Loucy (cell line): ENCODE measurements at regions not wholly inside any gene's neighbourhood (a gene's known extent, or its start where the extent isn't known, plus 50 kb on each side); places are given as distances from the start of the nearest gene placed in this dataset.

Experiments used
- H2AFZ ChIP-seq: fragments of 200-600 bp; sonication (generic); 2 replicates; pipeline ENCODE4 v1.6.0; 2016; ENCODE audit warnings: antibody characterized with exemption, mild to moderate bottlenecking, low read length, moderate library complexity
- H3F3A ChIP-seq: fragments of 200-600 bp; 2 replicates; pipeline ENCODE4 v1.6.0; 2016; ENCODE audit warnings: antibody characterized with exemption, low read depth, mild to moderate bottlenecking
- H3K27me3 ChIP-seq: fragments of 200-600 bp; sonication (generic); 2 replicates; pipeline ENCODE4 v1.6.1; 2014; ENCODE audit warnings: low read length, mild to moderate bottlenecking; ENCODE audit not compliant: insufficient read depth, poor library complexity, severe bottlenecking
- H3K36me3 ChIP-seq: fragments of 200-600 bp; sonication (generic); 2 replicates; pipeline ENCODE4 v1.6.1; 2016; ENCODE audit warnings: low read length; ENCODE audit not compliant: insufficient read depth
- H3K4me1 ChIP-seq: fragments of 200-600 bp; sonication (generic); 2 replicates; pipeline ENCODE4 v1.5.1; 2014; ENCODE audit warnings: low read length, mild to moderate bottlenecking; ENCODE audit not compliant: insufficient read depth, poor library complexity, severe bottlenecking
- H3K4me2 ChIP-seq: fragments of 200-600 bp; sonication (generic); 2 replicates; pipeline ENCODE4 v1.6.0; 2014; ENCODE audit warnings: antibody characterized with exemption, low read length, low read depth, mild to moderate bottlenecking; ENCODE audit not compliant: poor library complexity, severe bottlenecking
- H3K4me3 ChIP-seq: fragments of 200-600 bp; sonication (generic); 2 replicates; pipeline ENCODE4 v1.5.1; 2014; ENCODE audit warnings: low read length, mild to moderate bottlenecking, mixed read lengths; ENCODE audit not compliant: poor library complexity, severe bottlenecking
- H3K79me2 ChIP-seq: fragments of 200-600 bp; sonication (generic); 2 replicates; pipeline ENCODE4 v1.6.1; 2014; ENCODE audit warnings: low read length; ENCODE audit not compliant: insufficient read depth
- H3K9ac ChIP-seq: fragments of 200-600 bp; sonication (generic); 2 replicates; pipeline ENCODE4 v1.6.0; 2014; ENCODE audit warnings: mild to moderate bottlenecking, low read depth, low read length, moderate library complexity; ENCODE audit not compliant: poor library complexity, severe bottlenecking
- H3K9me2 ChIP-seq: fragments of 200-600 bp; sonication (generic); replicated peaks from 2 replicates; pipeline ENCODE4 v1.6.1; 2016; ENCODE audit warnings: low read depth, low read length, mixed read lengths
- H3K9me3 ChIP-seq: fragments of 200-600 bp; sonication (generic); 2 replicates; pipeline ENCODE4 v1.6.1; 2014; ENCODE audit warnings: mild to moderate bottlenecking, antibody characterized with exemption, low read length, low read depth; ENCODE audit not compliant: insufficient read depth
- H4K20me1 ChIP-seq: fragments of 200-600 bp; sonication (generic); 2 replicates; pipeline ENCODE4 v1.6.0; 2014; ENCODE audit warnings: antibody characterized with exemption, low read length, mild to moderate bottlenecking; ENCODE audit not compliant: insufficient read depth, poor library complexity, severe bottlenecking
- CTCF ChIP-seq: fragments of 200-600 bp; sonication (generic); conservative IDR thresholded peaks from 2 replicates; pipeline ENCODE4 v1.5.1; 2014; ENCODE audit warnings: mild to moderate bottlenecking, antibody characterized with exemption, low read length
- EZH2phosphoT487 ChIP-seq: fragments of 200-600 bp; IDR thresholded peaks from 2 replicates; pipeline ENCODE4 v1.6.1; 2018; ENCODE audit warnings: antibody characterized with exemption, mild to moderate bottlenecking, moderate library complexity, borderline replicate concordance

DNA sequence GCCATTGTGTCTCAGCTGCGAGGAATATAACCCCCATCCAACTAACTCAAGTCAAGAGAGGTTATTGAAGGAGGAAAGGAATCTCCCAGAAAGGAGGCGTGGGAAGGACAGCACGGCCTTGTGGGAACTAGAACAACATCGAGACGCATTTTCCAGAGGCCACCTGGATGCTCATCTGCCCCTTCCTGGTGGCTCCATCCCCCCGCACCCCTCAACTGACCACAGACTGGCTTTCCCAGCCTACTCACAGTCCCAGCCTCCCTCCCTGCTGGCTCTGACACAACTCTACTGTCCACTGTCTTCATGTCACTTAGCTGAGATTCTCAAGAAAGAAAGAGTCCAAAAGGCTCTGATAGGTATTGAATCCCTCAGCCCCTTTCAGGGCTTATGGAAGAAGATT, 66.0 kb upstream of the CLMN start:
- Histone ChIP-seq H2AFZ (no peak overlapping the region), H3K4me2 (no peak overlapping the region), H3K4me3 (no peak overlapping the region), H3K27me3 (no peaks in the 10 kb centered on the region), H3K9me2 (no peaks in the 10 kb centered on the region), H3K9me3 (no peaks in the 10 kb centered on the region), H3K36me3 (no peaks in the 10 kb centered on the region), H4K20me1 (no peaks in the 10 kb centered on the region), H3K4me1 (no peaks in the 10 kb centered on the region), H3K9ac (no peak overlapping the region), H3K79me2 (no peaks in the 10 kb centered on the region), H3F3A (no peaks in the 10 kb centered on the region)
- TF ChIP-seq CTCF (no peak), EZH2phosphoT487 (no peak)

GRCh38 chr14:95382747-95383146, 63.0 kb upstream of the CLMN start:
- no peaks in the 10 kb centered on the region for H3K79me2 ChIP-seq
- no peaks in the 10 kb centered on the region for H3K9me2 ChIP-seq
- no peaks in the 10 kb centered on the region for H3K4me1 ChIP-seq
- no peak overlapping the region for H3K9ac ChIP-seq
- peaks cover 5% of the 10 kb centered on the region; the same call in 1 of the 2 replicates for H3K9me3 ChIP-seq
- no peaks in the 10 kb centered on the region for H3K27me3 ChIP-seq
- no peak overlapping the region for H2AFZ ChIP-seq
- no peak overlapping the region for H3K4me2 ChIP-seq
- no peaks in the 10 kb centered on the region for H4K20me1 ChIP-seq
- H3K4me3 ChIP-seq = no peak overlapping the region
- TF ChIP-seq EZH2phosphoT487 (no peak), CTCF (no peak)
- no peaks in the 10 kb centered on the region for H3K36me3 ChIP-seq
- no peaks in the 10 kb centered on the region for H3F3A ChIP-seq

DNA sequence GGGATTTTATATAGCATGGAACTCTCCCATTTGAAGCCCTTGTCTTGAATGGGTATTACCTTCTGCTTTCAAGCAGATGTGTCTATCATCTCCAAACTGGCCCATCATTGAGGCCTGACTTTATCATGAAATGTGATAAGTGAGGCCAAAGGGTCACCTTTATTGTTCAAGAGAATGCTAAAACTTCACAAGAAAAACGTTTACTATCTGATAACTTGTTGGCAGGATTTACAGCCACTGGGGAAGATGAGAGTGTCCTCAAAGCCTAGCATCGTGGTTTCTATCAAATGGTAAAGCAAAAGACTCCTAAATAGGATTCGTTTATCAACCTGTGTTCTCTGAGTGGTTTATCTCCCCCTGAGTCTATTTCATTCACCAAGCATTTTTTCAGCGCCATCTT, 62.0 kb upstream of the CLMN start:
- Histone ChIP-seq H3K4me1 (no peaks in the 10 kb centered on the region), H4K20me1 (no peaks in the 10 kb centered on the region), H3K9ac (no peak overlapping the region), H3K4me2 (no peak overlapping the region), H3K79me2 (no peaks in the 10 kb centered on the region), H3K27me3 (no peaks in the 10 kb centered on the region), H3K9me2 (no peaks in the 10 kb centered on the region), H3K9me3 (peaks cover 5% of the 10 kb centered on the region; the same call in 1 of the 2 replicates), H2AFZ (no peak overlapping the region), H3K36me3 (no peaks in the 10 kb centered on the region), H3K4me3 (no peak overlapping the region), H3F3A (no peaks in the 10 kb centered on the region)
- TF ChIP-seq CTCF (no peak), EZH2phosphoT487 (no peak)
